Parathyroid adenoma (tissue), 2 donors: ENCODE measurements at regions not wholly inside any gene's neighbourhood (a gene's known extent, or its start where the extent isn't known, plus 50 kb on each side); places are given as distances from the start of the nearest gene placed in this dataset.
"Not testable (repeated sequence)": the region's sequence is repeated elsewhere in the genome, so short reads cannot be mapped to it uniquely, and the experiment has no call there.

Experiments
- H2AFZ ChIP-seq: fragments of 300-600 bp; sonication (generic); one replicate; pipeline ENCODE4 v1.7.0; 2017; ENCODE audit warnings: antibody characterized with exemption, mild to moderate bottlenecking
- H3K27ac ChIP-seq: fragments of 300-600 bp; sonication (generic); one replicate; pipeline ENCODE4 v1.7.0; 2017
- H3K27me3 ChIP-seq: fragments of 300-600 bp; sonication (generic); one replicate; pipeline ENCODE4 v1.7.0; 2017; ENCODE audit warnings: low read length; ENCODE audit not compliant: control insufficient read depth, insufficient read depth
- H3K36me3 ChIP-seq: fragments of 300-600 bp; sonication (generic); one replicate; pipeline ENCODE4 v1.7.0; 2017; ENCODE audit warnings: low read length; ENCODE audit not compliant: control insufficient read depth, insufficient read depth
- H3K4me1 ChIP-seq: fragments of 300-600 bp; sonication (generic); one replicate; pipeline ENCODE4 v1.7.0; 2017; ENCODE audit warnings: control low read depth
- H3K4me2 ChIP-seq: fragments of 300-600 bp; sonication (generic); one replicate; pipeline ENCODE4 v1.7.0; 2017; ENCODE audit warnings: low read length
- H3K4me3 ChIP-seq: fragments of 300-600 bp; sonication (generic); one replicate; pipeline ENCODE4 v1.7.0; 2017; ENCODE audit warnings: low read depth, low read length
- H3K79me2 ChIP-seq: fragments of 300-600 bp; sonication (generic); one replicate; pipeline ENCODE4 v1.7.0; 2017; ENCODE audit warnings: control low read depth
- H3K9ac ChIP-seq: fragments of 300-600 bp; sonication (generic); one replicate; pipeline ENCODE4 v1.7.0; 2017; ENCODE audit warnings: mild to moderate bottlenecking
- H3K9me3 ChIP-seq: fragments of 300-600 bp; sonication (generic); one replicate; pipeline ENCODE4 v1.7.0; 2017; ENCODE audit warnings: low read length; ENCODE audit not compliant: control insufficient read depth
- TF ChIP-seq, protein P1 (sequence below): fragments of 300-600 bp; sonication (generic); IDR thresholded peaks from one replicate; pipeline ENCODE4 v1.7.0; 2017; ENCODE audit warnings: antibody characterized with exemption, mild to moderate bottlenecking
- donor health status: primary hyperparathyroidism.

GRCh38 chr14:66022526-66022925 is 463.6 kb upstream of the CCDC196 start:
- Histone ChIP-seq H3K36me3 (no peaks in the 10 kb centered on the region), H2AFZ (no peak overlapping the region), H3K9ac (no peak overlapping the region), H3K27me3 (no peaks in the 10 kb centered on the region), H3K9me3 (no peaks in the 10 kb centered on the region), H3K79me2 (no peaks in the 10 kb centered on the region), H3K4me1 (no peaks in the 10 kb centered on the region), H3K4me2 (no peak overlapping the region), H3K27ac (no peak overlapping the region), H3K4me3 (no peak overlapping the region)
- TF ChIP-seq, protein P1, sequence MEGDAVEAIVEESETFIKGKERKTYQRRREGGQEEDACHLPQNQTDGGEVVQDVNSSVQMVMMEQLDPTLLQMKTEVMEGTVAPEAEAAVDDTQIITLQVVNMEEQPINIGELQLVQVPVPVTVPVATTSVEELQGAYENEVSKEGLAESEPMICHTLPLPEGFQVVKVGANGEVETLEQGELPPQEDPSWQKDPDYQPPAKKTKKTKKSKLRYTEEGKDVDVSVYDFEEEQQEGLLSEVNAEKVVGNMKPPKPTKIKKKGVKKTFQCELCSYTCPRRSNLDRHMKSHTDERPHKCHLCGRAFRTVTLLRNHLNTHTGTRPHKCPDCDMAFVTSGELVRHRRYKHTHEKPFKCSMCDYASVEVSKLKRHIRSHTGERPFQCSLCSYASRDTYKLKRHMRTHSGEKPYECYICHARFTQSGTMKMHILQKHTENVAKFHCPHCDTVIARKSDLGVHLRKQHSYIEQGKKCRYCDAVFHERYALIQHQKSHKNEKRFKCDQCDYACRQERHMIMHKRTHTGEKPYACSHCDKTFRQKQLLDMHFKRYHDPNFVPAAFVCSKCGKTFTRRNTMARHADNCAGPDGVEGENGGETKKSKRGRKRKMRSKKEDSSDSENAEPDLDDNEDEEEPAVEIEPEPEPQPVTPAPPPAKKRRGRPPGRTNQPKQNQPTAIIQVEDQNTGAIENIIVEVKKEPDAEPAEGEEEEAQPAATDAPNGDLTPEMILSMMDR, result no peak

DNA sequence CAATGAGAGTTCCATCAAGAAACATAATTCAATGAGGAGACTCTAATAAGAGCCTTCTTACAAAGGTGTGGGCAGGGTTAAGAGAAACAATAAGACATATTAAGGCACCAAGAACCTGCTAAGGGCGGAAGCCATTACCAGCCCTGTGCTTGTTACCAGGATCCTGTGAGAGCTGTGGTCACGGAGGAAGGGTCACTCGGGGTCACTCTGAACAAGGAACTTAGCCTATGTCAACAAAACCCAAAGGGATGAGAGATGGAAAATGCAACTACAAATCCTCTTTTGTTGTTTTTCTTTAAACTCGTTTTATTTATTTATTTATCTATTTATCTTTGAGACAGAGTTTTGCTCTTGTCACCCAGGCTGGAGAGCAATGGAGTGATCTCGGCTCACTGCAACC is 460.4 kb upstream of the CCDC196 start:
- Histone ChIP-seq H3K9me3 (no peaks in the 10 kb centered on the region), H3K79me2 (no peaks in the 10 kb centered on the region), H3K27me3 (no peaks in the 10 kb centered on the region), H3K4me1 (no peaks in the 10 kb centered on the region), H3K36me3 (no peaks in the 10 kb centered on the region), H3K4me3 (no peak overlapping the region), H2AFZ (no peak overlapping the region), H3K27ac (no peak overlapping the region), H3K9ac (no peak overlapping the region), H3K4me2 (no peak overlapping the region)
- TF ChIP-seq, protein P1, result no peak

DNA sequence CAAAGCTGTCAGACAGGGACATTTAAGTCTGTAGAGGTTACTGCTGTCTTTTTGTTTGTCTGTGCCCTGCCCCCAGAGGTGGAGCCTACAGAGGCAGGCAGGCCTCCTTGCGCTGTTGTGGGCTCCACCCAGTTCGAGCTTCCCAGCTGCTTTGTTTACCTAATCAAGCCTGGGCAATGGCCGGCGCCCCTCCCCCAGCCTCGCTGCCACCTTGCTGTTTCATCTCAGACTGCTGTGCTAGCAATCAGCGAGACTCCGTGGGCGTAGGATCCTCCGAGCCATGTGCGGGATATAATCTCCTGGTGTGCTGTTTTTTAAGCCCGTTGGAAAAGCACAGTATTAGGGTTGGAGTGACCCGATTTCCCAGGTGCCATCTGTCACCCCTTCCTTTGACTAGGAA is 454.2 kb upstream of the CCDC196 start:
- not testable (repeated sequence) for H3K27me3 ChIP-seq, H3K4me1 ChIP-seq, H3K4me3 ChIP-seq, H3K9ac ChIP-seq, H3K4me2 ChIP-seq, H3K27ac ChIP-seq, H3K9me3 ChIP-seq, H2AFZ ChIP-seq, H3K79me2 ChIP-seq, H3K36me3 ChIP-seq

- Histone ChIP-seq H3K4me2 (no peak overlapping the region), H3K27ac (no peak overlapping the region), H3K9ac (no peak overlapping the region), H3K4me1 (no peaks in the 10 kb centered on the region), H3K79me2 (no peaks in the 10 kb centered on the region), H3K36me3 (no peaks in the 10 kb centered on the region), H3K4me3 (no peak overlapping the region), H2AFZ (no peak overlapping the region), H3K27me3 (no peaks in the 10 kb centered on the region), H3K9me3 (no peaks in the 10 kb centered on the region)
- TF ChIP-seq, protein P1, result no peak
Measured at GRCh38 chr14:66032800-66033199, 453.4 kb upstream of the CCDC196 start.

DNA sequence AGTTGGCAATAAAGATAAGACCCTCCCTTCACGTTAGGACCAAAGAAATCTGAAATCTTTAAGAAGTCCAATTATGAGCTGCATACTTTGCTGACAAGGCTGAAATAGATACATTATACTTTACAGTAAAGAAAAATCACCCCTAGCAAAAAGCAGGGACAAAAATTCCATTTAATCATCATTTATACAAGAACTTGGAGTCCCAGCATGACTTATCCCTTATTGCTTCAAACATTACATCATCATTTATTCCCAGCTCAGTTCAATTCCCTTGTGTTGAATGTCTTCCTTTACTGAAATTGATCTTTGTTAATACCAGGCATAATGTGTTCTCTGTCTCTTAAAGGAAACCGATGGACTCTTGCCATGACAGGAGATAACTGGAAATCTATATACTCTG is 449.6 kb upstream of the CCDC196 start:
- Histone ChIP-seq H3K79me2 (no peaks in the 10 kb centered on the region), H3K4me3 (no peak overlapping the region), H2AFZ (no peak overlapping the region), H3K9ac (no peak overlapping the region), H3K27me3 (no peaks in the 10 kb centered on the region), H3K36me3 (no peaks in the 10 kb centered on the region), H3K27ac (no peak overlapping the region), H3K4me1 (no peaks in the 10 kb centered on the region), H3K9me3 (no peaks in the 10 kb centered on the region), H3K4me2 (no peak overlapping the region)
- TF ChIP-seq, protein P1, result no peak
